ENCODE measurements at regions not wholly inside any gene's neighbourhood (a gene's known extent, or its start where the extent isn't known, plus 50 kb on each side); places are given as distances from the start of the nearest gene placed in this dataset.
"Not testable (repeated sequence)": the region's sequence is repeated elsewhere in the genome, so short reads cannot be mapped to it uniquely, and the experiment has no call there.

DNA sequence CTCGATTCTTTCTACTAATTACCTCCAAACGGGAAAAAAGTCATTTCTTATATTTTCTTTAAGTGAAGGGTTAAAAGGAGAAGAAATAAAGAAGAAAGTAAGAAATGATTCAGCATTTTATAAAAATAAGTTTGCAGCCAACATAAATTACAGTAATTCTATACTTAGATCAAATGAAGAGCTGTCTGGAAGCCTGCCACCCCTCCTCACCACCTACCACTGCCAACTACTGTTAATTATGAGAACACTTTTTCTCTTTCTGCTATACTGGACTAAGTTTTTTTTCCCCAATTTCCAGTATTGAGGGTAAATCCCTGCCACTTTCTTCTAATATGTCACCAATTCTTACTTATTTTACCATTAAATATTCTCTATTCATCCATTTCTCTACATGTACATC lies 1030.1 kb downstream of the PRIM2 start:
- not testable (repeated sequence) for TF ChIP-seq POLR2A (IDR thresholded peaks at IDR 0.05; ENCODE audit: extremely low read depth, insufficient read length); MYC (IDR thresholded peaks at IDR 0.05; ENCODE audit: low read depth, low read length); CTCF (IDR thresholded peaks at IDR 0.05; ENCODE audit: low read depth, low read length)
- TF ChIP-seq, protein P1, sequence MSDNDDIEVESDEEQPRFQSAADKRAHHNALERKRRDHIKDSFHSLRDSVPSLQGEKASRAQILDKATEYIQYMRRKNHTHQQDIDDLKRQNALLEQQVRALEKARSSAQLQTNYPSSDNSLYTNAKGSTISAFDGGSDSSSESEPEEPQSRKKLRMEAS (IDR thresholded peaks at IDR 0.05; ENCODE audit: low read depth, low read length): not testable (repeated sequence)
